OCI-LY3 (cell line): ENCODE measurements at regions not wholly inside any gene's neighbourhood (a gene's known extent, or its start where the extent isn't known, plus 50 kb on each side); places are given as distances from the start of the nearest gene placed in this dataset.

Experiments used
- EZH2phosphoT487 ChIP-seq: fragments of 200-600 bp; shearing (Covaris generic); IDR thresholded peaks from 2 replicates; pipeline ENCODE4 v1.6.1; 2018; ENCODE audit warnings: antibody characterized with exemption, mixed run types, low read depth
- TF ChIP-seq, protein P1 (sequence below): fragments of 200-600, 300-600 bp; sonication (generic); IDR thresholded peaks from 2 replicates; pipeline ENCODE4 v1.5.1; 2014; ENCODE audit warnings: antibody characterized with exemption, low read length, low read depth

DNA sequence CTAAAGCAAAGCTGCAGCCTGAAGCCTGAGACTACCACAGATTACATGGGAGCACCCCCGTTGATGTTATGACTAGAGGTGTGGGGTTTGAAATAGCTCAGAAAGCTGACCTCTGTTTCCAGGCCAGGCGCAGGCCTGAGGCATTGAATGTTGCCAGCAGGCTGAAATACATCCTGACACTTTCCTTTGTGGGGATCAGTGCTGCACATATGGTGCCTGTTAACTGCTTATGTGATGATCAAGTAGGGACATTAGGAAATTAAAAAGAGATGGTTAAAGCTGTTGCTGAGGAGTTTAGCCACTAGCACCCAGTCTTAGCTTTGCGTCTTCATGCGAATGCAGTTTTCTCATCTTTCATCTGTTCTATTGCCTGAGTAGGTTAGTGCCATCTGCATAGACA is 83.2 kb downstream of the CCNA1 start:
- TF ChIP-seq, protein P1, sequence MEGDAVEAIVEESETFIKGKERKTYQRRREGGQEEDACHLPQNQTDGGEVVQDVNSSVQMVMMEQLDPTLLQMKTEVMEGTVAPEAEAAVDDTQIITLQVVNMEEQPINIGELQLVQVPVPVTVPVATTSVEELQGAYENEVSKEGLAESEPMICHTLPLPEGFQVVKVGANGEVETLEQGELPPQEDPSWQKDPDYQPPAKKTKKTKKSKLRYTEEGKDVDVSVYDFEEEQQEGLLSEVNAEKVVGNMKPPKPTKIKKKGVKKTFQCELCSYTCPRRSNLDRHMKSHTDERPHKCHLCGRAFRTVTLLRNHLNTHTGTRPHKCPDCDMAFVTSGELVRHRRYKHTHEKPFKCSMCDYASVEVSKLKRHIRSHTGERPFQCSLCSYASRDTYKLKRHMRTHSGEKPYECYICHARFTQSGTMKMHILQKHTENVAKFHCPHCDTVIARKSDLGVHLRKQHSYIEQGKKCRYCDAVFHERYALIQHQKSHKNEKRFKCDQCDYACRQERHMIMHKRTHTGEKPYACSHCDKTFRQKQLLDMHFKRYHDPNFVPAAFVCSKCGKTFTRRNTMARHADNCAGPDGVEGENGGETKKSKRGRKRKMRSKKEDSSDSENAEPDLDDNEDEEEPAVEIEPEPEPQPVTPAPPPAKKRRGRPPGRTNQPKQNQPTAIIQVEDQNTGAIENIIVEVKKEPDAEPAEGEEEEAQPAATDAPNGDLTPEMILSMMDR, result no peak
- no peak for TF ChIP-seq EZH2phosphoT487
